ENCODE measurements at regions not wholly inside any gene's neighbourhood (a gene's known extent, or its start where the extent isn't known, plus 50 kb on each side); places are given as distances from the start of the nearest gene placed in this dataset.

DNA sequence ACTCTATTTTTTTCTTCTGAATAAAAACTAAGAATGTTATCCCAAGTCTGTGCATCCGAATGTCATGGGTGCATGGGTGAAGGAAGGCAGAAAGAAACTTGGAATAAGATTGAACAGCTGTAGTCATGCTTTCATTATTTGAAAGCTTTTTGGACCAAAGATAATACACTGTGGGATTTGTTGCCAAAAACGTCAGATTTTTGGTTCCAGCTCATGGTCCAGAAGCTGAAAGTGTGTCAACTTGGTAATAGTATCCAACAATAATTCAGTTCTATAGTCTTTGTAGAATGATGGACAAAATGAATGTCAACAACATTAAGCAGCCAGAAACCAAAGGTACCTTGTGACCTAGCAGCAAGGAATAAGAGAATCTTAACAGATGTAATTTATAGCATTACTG lies 327.9 kb upstream of the ADAMTS9 start:
- in situ Hi-C loops (cut with MboI) = no loop called here
- no peak overlapping the region for H3K4me2 ChIP-seq (ENCODE audit: unreplicated experiment)
- DNase-seq = no peak

DNA sequence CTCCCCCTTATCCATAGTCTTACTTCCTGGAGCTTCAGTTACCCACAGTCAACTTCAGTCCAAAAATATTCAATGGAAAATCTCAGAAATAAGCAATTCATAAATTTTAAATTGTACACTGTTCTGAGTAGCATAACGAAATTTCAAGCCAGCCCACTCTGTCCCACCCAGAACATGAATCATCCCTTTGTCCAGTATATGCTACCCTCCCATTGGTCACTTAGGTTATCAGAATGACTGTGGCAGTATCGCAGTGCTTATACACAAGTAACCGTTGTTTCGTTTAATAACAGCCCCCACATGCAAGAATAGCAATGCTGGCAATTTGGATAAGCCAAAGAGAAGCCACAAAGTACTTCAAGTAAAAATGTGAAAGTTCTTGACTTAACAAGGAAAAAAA lies 325.3 kb upstream of the ADAMTS9 start:
- H3K27ac ChIP-seq = no peak overlapping the region
- no peak overlapping the region for H3K4me2 ChIP-seq (ENCODE audit: unreplicated experiment)
- H3K9ac ChIP-seq = no peak overlapping the region
- H3K9me3 ChIP-seq (ENCODE audit: low read depth) = no peaks in the 10 kb centered on the region
- H3K79me2 ChIP-seq (ENCODE audit: insufficient read depth) = no peaks in the 10 kb centered on the region
- no peak overlapping the region for H3K4me3 ChIP-seq
- in situ Hi-C loops (cut with MboI) = no loop called here
- TF ChIP-seq EZH2 (IDR thresholded peaks at IDR 0.05; ENCODE audit: insufficient read depth, poor library complexity, severe bottlenecking) = no peak
- no peak for TF ChIP-seq EZH2phosphoT487 (IDR thresholded peaks at IDR 0.05; ENCODE audit: insufficient read depth, low read depth)
- no peaks in the 10 kb centered on the region for H3K4me1 ChIP-seq (ENCODE audit: insufficient read depth)
- no peaks in the 10 kb centered on the region for H3K27me3 ChIP-seq (replicated peaks; ENCODE audit: insufficient read depth)
- no peaks in the 10 kb centered on the region for H4K20me1 ChIP-seq (ENCODE audit: insufficient read depth)
- no peak for DNase-seq
- no peaks in the 10 kb centered on the region for H3K9me2 ChIP-seq (ENCODE audit: insufficient read depth)
- no peaks in the 10 kb centered on the region for H3F3A ChIP-seq (ENCODE audit: insufficient read depth)
- H3K36me3 ChIP-seq (ENCODE audit: low read depth) = no peaks in the 10 kb centered on the region
- no peak overlapping the region for H2AFZ ChIP-seq
- 93% methylated on average over 4 of the region's 4 CpGs for WGBS, 2 experiments (ENCODE audit: low coverage in 1 of 2, low lambda C conversion rate in 2 of 2, missing lambda C conversion rate in 2 of 2)

More for the DNA sequence above, 327.9 kb upstream of the ADAMTS9 start:
- H3K9me2 ChIP-seq (ENCODE audit: insufficient read depth) = no peaks in the 10 kb centered on the region
- no peaks in the 10 kb centered on the region for H3K79me2 ChIP-seq (ENCODE audit: insufficient read depth)
- no peak overlapping the region for H3K4me3 ChIP-seq
- 42 to 45% methylated on average over 2 of the region's 2 CpGs for WGBS, 2 experiments (ENCODE audit: low coverage in 1 of 2, low lambda C conversion rate in 2 of 2, missing lambda C conversion rate in 2 of 2)
- H3K36me3 ChIP-seq (ENCODE audit: low read depth) = no peaks in the 10 kb centered on the region
- no peaks in the 10 kb centered on the region for H4K20me1 ChIP-seq (ENCODE audit: insufficient read depth)
- H2AFZ ChIP-seq = no peak overlapping the region
- no peaks in the 10 kb centered on the region for H3K4me1 ChIP-seq (ENCODE audit: insufficient read depth)
- H3K27me3 ChIP-seq (replicated peaks; ENCODE audit: insufficient read depth) = no peaks in the 10 kb centered on the region
- H3F3A ChIP-seq (ENCODE audit: insufficient read depth) = no peaks in the 10 kb centered on the region
- H3K9me3 ChIP-seq (ENCODE audit: low read depth) = no peaks in the 10 kb centered on the region
- H3K27ac ChIP-seq = no peak overlapping the region
- no peak for TF ChIP-seq EZH2phosphoT487 (IDR thresholded peaks at IDR 0.05; ENCODE audit: insufficient read depth, low read depth)
- TF ChIP-seq EZH2 (IDR thresholded peaks at IDR 0.05; ENCODE audit: insufficient read depth, poor library complexity, severe bottlenecking) = no peak
- no peak overlapping the region for H3K9ac ChIP-seq

DNA sequence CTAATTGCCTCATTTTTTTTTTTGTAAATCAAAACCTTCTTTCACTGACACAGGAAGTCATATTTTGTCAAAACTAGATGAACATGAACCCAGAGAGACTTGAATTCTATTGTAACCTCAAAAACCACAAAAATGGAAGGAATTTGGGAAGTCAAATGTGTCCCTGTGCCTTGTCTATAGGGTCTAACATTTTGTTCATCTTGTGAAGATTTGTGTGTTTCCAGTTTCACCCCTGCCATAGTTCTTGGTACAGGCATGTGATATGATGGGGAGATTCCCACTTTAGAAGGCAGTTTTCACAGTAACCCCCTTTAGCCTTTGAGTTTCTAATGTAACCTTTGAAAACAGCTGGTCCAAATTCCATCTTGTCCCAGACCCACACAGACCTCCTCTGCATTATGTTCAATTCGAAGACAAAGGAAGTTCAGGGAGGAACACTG lies 318.5 kb upstream of the ADAMTS9 start:
- in situ Hi-C loops (cut with MboI) = no loop called here
- Histone ChIP-seq H3K4me3 (0 out of 2 replicates have a peak overlapping the region, but pooled peaks have one; percentile 7), H3F3A (ENCODE audit: insufficient read depth) (peaks cover 8% of the 10 kb centered on the region; the same call in 1 of the 2 replicates)

DNA sequence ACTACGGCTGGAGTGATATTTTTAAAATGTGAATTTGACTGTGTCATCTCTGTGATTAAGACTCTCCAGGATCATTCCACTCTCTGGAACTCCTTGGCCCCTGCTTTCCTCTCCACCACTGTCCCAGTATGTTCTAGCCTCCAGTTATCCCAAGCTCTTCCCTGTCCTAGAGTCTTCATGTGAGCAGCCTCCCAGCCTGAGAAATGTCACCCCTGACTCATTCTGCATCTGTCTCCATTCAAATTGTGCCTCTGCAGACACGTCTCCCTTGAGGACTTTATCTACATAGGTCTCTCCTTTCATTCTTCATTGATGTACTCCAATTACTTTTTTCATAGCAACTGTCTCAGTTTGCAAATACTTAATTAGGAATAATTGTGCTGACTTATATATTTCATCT lies 317.7 kb upstream of the ADAMTS9 start:
- in situ Hi-C loops (cut with MboI) = no loop called here
- peak overlapping the region; percentile 37 for H3K4me2 ChIP-seq (ENCODE audit: unreplicated experiment)
- H4K20me1 ChIP-seq (ENCODE audit: insufficient read depth) = no peaks in the 10 kb centered on the region
- no peaks in the 10 kb centered on the region for H3K79me2 ChIP-seq (ENCODE audit: insufficient read depth)
- no peak overlapping the region for H3K4me3 ChIP-seq
- peak; percentile 32 for DNase-seq
- peaks cover 20% of the 10 kb centered on the region for H3K4me1 ChIP-seq (ENCODE audit: insufficient read depth)
- no peaks in the 10 kb centered on the region for H3K9me2 ChIP-seq (ENCODE audit: insufficient read depth)
- 52 to 57% methylated on average over 2 of the region's 2 CpGs for WGBS, 2 experiments (ENCODE audit: low coverage in 1 of 2, low lambda C conversion rate in 2 of 2, missing lambda C conversion rate in 2 of 2)
- no peak overlapping the region for H2AFZ ChIP-seq
- H3K27ac ChIP-seq = no peak overlapping the region
- H3F3A ChIP-seq (ENCODE audit: insufficient read depth) = peaks cover 8% of the 10 kb centered on the region; the same call in 1 of the 2 replicates
- TF ChIP-seq EZH2phosphoT487 (IDR thresholded peaks at IDR 0.05; ENCODE audit: insufficient read depth, low read depth) (no peak), EZH2 (IDR thresholded peaks at IDR 0.05; ENCODE audit: insufficient read depth, poor library complexity, severe bottlenecking) (no peak)
- no peaks in the 10 kb centered on the region for H3K36me3 ChIP-seq (ENCODE audit: low read depth)
- no peak overlapping the region for H3K9ac ChIP-seq
- H3K27me3 ChIP-seq (replicated peaks; ENCODE audit: insufficient read depth) = no peaks in the 10 kb centered on the region
- no peaks in the 10 kb centered on the region for H3K9me3 ChIP-seq (ENCODE audit: low read depth)

More for the DNA sequence above, 318.5 kb upstream of the ADAMTS9 start:
- H3K9me3 ChIP-seq (ENCODE audit: low read depth) = no peaks in the 10 kb centered on the region
- DNase-seq = peak; percentile 23
- TF ChIP-seq EZH2 (IDR thresholded peaks at IDR 0.05; ENCODE audit: insufficient read depth, poor library complexity, severe bottlenecking) = no peak
- peaks cover 20% of the 10 kb centered on the region for H3K4me1 ChIP-seq (ENCODE audit: insufficient read depth)
- 0 out of 2 replicates have a peak overlapping the region, but pooled peaks have one; percentile 36 for H2AFZ ChIP-seq
- H3K27ac ChIP-seq = no peak overlapping the region
- WGBS, 2 experiments (ENCODE audit: low coverage in 1 of 2, low lambda C conversion rate in 2 of 2, missing lambda C conversion rate in 2 of 2) = 9% methylated on average over 1 of the region's 1 CpG
- H3K9me2 ChIP-seq (ENCODE audit: insufficient read depth) = no peaks in the 10 kb centered on the region
- H3K27me3 ChIP-seq (replicated peaks; ENCODE audit: insufficient read depth) = no peaks in the 10 kb centered on the region
- H3K79me2 ChIP-seq (ENCODE audit: insufficient read depth) = no peaks in the 10 kb centered on the region
- peak overlapping the region; percentile 37 for H3K4me2 ChIP-seq (ENCODE audit: unreplicated experiment)
- no peak overlapping the region for H3K9ac ChIP-seq
- H3K36me3 ChIP-seq (ENCODE audit: low read depth) = no peaks in the 10 kb centered on the region
- H4K20me1 ChIP-seq (ENCODE audit: insufficient read depth) = no peaks in the 10 kb centered on the region
